ENCODE measurements at regions not wholly inside any gene's neighbourhood (a gene's known extent, or its start where the extent isn't known, plus 50 kb on each side); places are given as distances from the start of the nearest gene placed in this dataset.

DNA sequence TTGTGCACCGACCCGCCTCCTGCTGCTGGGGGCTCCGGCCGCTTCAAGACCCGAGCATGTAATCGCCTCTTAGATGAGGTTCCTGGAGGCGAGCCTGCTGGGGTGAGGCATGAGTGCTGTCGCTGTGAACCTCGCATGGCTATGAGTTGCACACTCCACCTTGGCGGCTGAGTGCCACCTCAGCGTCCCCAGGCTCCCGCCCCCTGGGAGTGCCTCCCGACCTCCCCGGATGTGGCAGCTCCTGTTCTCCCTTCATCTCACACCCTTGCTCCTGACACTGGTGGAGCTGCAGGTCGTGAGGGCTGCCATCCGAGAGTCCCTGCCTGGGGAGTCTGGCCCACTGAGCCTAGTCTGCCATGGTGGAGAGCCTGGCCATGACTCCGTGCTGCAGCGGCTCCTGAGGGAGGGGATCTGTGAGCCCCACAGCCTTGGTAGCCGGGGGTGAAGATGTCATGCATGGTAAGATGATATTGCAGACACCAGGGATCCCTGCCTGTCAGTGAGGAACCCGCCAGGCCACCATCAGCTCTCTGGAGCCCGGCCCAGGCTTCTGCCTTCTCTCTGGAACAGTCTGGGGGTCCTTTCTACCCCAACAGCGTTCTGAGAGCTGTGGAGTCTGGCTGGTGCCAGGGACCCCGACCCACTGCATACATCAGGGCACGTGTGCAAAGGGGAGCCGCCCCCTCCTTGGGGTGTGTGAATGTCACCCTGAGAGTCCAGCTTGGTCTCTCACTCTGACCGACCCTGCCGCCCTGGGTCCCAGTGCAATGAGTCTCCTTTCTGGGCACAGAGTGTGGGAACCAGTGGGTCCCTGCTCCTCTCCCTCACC, 61.6 kb upstream of the HS6ST1 start:
- DNase-seq (ENCODE audit: low read depth): no peak

DNA sequence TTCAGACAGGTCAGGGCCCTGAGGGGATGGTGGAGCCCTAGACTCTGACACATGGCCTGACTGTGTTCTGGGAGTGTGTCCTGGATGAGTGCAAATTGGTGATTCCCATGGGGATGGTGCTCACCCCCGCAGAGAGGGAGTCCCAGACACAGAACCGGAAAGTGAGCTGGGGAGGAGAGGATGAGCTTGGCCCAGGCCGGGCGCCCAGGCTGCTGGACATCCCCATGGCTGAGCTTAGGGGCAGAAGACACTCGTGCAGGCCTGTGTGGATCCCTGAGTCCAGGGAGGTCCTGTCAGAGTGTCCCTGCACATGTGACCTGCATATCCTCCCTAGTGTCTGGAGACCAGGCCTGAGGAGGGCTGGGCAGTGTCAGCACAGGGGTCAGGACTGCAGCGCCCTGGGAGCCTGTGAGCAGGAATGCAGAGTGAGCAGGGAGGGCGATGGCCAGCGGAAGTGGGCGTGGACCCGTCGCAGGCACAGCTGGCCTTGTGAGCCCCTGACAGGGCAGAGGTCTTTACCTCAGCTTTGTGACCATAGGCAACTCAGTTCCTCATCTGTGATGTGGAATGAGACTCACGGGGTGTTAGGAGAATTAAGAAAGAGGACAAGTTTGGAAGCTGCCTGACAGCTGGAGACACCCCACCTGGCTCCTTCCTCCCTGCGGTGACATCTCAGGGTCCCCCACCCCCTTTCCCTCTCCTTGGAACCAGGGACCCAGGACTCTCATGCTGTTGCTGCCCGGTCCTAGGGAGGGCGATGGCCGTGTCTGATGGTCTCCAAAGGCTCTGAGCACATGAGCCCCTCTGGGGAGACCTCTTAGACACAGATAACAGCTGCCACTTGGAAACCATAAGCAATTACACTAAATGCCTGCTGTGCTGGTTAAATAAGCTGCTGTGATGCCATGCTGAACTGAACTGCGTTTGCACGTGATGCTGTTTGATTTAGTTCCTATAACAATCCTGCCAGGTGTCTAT, 62.6 kb upstream of the HS6ST1 start:
- no peak for DNase-seq (ENCODE audit: low read depth)

DNA sequence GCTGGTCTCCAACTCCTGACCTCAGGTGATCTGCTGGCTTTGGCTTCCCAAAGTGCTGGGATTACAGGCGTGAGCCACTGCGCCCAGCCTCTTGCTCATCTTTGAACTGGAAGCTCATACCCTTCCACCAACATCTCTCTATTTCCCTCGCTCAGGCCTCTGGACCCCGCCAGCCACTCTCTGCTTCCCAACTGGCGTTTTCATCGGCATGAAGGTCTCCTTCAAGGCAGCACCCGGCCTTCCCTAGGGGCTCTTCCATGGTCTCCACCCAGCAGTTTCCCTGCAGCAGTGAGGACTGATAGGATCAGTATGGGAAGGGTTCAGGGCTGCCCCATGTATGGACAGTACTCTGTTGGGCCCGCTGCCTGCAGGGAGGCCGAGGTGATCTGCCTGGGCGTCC, 65.8 kb upstream of the HS6ST1 start:
- DNase-seq (ENCODE audit: low read depth): no peak

DNA sequence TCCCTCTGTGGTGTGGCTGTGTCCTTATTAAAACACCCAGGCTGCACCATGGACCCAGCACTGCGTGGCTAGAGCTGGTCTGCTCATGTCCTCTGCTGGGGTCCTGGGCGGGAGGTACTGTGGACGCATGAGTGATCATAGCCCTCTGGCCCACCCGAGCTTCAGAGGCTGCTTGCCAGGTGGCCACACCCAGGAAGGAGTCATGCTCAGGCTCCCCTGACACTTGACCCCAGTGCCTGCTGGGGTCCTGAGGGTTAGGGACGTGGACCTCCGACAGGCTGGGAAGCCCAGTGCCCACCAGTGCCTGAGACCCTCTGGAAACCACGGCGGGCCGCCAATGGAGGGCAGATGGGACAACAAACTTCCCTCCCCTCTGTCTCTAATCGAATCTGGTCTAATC, 66.3 kb upstream of the HS6ST1 start:
- DNase-seq (ENCODE audit: low read depth): no peak

DNA sequence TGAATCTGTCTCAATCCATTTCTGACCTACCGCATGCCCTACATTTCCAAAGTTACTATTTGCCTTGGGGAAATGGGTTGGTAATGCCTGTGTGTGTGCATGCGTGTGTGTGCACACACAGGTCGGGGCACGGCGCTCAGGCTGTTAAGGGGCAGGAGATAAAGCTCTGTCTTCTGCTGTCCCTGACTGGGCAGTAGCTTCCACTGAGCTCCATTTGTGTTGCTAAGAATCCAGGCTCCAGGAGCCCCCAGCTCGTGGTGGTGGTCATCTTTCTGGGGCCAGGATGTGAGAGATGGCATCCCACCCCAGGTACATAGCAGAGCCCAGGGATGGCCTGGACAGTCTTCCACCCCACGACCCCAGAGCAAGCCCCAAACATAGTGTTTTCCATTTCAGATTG, 66.7 kb upstream of the HS6ST1 start:
- DNase-seq (ENCODE audit: low read depth): no peak

DNA sequence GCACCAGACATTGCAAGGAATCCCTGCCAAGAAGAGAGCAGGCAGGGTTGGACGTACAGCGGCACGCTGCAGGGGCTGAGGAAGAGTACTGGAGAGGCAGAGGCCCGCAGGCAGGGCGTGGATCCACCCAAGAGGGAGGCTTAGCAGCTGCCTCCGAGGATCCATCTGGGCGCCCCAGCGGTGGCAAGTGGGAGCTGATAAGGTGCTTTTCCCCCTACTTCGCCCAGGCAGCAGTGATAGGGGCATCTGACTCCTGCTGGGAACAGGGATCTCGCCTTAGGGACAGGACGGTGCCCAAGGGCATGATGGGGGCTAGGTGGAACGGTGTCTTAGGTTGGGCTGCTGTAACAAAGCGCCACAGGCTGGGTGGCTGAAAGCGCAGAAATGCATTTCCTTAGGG, 67.4 kb upstream of the HS6ST1 start:
- no peak for DNase-seq (ENCODE audit: low read depth)

DNA sequence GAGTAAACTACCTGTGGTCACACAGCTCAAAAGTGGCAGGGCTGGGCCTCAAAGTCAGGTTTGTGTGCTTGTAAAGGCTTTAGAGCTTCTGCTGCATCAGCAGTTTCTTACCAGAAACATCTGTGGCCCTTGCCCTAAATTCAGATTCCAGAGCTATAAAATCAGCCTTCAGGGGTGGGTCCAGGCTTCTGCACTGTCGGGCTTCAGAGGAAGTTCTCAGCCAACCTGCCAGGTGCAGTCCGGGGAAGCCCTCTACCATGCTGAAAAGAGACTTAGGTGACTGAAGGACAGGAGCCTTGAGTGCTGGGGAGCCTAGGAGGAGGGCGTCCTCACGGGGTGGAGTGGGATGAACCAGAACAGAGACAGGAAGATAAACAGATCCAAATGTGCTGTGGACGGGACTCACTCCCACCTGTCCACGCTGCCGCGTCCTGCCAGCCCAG, 69.9 kb upstream of the HS6ST1 start:
- no peak for DNase-seq (ENCODE audit: low read depth)

DNA sequence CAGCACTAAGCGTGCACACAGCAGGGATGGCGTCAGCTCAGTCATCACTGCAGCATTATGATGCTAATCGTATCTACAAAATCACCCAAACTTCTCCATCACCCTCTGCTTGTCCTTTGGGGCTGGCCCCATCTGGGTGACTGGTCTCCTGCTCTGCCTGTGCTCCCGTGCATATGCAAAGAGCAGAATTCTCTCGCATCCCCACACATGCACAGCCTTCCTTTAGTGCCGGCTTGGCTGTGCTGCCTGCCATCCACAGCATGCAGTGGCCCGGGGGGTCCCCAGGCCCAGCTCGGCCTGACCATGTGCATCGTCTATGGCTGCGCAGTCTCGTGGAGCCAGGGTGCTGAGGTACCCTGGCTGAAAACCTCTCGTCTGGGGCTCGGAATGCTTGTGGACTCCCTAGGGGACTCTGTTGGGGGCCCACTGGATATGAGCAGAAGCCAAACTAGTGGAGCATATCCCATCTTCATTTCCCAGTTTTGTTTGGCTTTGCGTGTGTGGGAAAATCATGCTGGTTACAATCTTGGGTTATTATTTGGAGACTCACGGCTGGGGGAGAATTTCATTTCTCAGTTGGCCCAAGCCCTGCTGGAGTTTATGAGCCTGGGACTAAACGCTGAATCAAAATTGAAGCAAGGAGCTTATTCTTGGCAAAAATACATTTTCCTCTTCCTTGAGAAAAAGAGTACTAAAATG, 70.9 kb upstream of the HS6ST1 start:
- no peak for DNase-seq (ENCODE audit: low read depth)

DNA sequence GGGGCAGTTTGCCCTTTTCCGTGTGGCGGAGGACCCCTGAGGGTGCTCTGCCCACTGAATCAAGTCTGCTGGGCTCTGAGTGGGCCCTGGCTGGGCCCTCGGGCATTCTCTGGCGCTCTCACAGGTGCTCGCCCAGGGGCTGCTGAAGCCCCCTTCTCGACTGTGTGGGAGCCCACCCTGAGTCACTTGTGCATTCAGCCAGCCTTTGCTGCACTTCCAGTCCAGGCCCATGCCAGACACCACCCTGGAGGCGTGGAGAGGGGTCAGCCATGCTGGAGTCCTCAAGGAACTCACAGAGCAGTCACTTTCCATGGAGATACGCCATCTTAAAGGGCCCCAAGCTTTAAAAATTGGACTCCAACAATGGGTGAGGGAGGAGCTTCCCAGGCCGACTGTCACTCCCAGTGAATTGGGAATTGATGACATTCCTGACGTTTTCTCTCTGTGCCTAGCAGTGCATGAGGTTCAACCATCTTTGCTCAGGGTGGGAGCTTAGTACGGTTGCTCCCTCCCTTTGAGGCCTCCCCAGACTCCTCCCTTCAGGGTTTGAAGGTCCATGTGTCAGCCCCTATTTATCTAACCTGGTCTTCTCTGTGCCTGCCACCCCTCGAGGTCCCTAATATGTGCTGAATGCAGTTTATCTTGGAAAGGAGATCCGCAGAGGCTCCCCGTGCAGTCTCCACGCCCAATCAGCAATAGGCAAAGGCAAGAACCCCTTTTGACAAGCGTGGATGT, 71.8 kb upstream of the HS6ST1 start:
- no peak for DNase-seq (ENCODE audit: low read depth)

DNA sequence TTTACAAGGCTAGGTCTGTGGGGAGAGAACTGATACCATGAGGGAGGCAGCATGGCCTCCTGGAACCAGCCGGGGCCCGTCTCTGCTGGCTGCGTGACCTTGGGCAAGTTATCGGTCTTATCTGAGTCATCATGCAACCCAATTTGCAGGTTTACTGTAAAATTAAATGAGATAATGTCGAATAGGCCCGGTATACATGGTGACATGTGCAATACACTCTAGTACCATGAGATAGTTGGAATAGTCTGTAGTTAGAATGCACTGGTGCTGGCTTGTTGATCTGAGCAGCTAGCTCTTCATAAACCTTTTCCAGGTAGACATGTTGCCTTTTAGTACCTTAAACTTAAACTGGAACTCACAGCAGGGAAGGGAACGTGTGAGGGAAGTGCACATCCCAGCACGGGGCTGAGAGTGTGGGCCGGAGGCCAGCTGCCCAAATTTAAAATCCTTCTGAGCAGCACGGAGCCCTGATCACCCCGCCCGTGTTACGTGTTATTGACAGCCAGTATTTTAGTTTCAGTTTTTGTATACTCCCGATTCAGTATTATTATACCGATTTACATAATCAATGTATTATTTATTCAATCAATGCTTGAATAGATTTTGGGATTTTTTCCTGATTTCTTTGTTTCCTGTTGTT, 72.4 kb upstream of the HS6ST1 start:
- no peak for DNase-seq (ENCODE audit: low read depth)

DNA sequence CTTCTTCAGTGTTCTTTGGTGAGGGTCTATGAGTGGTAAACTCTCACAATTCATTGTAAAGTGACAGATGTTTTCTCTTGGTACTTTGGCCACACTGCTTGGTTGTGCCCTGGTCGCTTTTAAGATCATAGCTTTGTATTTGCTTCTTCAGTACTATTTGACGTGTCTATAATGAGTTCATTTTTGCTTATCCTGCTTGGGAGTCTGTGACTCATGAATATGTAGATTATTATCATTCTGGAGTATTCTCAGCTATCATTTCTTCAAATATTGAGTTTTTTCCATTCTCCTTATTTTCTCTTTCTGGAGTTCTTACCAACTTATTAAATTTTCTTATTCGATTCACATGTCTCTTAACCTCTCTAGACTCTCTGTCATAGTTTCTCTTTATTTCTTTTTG, 73.0 kb upstream of the HS6ST1 start:
- no peak for DNase-seq (ENCODE audit: low read depth)

DNA sequence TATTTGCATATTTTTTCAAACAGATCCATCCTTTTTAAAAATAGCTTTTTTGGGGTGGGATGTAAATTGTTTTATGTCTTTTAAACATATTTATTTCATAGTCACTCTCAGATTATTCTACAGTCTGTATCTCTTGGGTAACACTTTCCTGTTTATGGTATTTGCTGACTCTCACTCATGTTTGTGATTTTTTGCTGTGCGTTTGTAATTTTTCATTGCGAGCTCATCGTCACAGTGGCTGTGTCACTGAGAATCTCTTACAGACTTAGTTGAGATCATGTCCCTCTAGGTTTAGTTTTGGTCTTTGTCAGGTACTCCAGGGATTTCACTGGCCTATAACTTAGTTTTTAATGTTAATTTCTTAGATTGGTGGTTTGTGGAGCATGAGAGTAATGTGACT, 73.5 kb upstream of the HS6ST1 start:
- DNase-seq (ENCODE audit: low read depth): no peak

DNA sequence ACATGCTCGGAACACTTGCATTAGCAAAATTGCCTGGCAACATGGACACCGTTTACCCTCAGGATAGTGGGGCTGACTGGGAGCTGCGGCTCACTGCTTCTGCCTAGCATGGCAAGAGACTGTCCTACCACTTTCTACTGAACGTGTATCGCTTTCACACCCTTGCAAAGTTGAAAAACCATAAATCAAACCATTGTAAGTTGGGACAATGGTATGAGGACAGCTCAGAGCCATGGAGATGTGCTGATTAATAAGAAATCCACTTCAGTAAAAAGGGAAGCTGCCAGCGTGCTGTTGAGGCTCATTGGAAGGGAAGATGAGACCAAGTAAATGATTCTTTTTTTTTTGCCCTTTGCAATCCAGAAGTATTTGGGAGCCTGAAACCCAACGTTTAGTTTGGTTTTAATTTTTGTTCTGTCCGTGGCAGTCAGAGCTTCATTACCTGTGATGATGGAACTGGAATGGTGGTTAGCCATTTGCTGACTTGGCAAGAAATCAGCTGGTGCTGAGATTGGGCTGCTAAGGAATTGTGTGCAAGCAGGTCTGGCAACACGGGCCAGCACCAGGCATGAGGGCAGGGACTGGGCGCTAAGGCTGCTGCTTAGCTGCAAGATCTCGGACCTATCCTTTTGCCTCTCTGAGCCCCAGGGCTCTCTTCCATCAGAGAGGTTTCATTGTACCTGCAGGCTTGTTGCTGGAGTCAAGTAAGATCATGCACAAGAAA, 75.5 kb upstream of the HS6ST1 start:
- no peak for DNase-seq (ENCODE audit: low read depth)

DNA sequence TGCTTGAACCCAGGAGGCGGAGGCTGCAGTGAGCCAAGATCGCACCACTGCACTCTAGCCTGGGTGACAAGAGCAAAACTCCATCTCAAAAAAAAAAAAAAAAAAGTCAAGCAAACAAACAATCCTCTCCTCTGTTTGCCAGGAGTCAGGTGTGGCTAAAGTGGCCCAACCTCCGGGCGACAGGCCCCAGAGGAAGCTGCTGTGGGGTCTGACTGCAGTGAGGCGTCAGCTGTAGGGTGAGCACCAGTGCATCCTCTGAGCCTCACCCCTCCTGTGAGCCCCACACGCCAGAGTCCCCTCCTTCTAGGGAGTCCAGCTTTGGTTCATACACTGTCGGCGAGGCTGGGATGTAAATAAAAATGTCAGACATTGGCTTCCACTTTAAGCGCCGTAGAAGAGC, 76.5 kb upstream of the HS6ST1 start:
- DNase-seq (ENCODE audit: low read depth): no peak

DNA sequence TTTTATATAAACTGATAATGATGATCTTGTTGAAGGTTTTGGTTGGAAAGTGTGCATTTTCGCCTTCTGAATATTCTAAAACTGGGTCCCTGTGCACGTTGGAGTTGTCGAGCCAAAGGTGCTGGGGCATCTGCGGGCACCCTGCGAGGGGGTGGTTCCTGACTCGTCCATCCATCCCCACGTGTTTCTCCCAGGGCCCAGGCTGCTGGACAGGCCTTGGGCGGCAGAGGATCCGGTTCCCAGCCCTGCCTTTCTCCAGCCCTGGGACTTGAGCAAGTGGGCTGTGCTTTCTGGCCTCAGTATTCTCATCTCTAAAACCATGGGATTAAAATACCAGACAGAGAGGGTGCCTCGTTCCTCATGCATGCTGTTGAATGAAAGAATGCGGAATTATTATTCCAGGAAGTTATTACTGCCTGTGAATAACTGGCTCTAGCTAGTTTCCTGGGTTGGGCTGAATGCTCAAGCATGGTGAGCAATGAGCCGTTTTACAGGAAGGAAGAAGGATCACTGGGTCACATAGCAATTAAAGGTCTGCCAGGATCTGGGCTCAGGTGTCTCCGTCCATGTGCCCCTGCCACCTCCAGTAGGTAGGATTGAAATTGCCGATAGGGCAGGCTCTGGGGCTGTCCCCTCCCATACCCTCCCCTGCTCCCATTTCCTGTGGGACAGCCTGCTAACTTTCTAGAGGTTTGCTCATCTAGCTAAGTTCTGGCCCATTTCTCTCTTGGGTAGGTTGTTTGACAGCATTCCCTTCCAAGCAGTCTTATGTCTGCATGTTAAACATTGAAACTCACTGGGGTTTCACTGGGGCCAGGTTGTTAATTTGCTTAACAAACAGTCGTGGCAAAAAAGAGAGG, 77.2 kb upstream of the HS6ST1 start:
- DNase-seq (ENCODE audit: low read depth): no peak

DNA sequence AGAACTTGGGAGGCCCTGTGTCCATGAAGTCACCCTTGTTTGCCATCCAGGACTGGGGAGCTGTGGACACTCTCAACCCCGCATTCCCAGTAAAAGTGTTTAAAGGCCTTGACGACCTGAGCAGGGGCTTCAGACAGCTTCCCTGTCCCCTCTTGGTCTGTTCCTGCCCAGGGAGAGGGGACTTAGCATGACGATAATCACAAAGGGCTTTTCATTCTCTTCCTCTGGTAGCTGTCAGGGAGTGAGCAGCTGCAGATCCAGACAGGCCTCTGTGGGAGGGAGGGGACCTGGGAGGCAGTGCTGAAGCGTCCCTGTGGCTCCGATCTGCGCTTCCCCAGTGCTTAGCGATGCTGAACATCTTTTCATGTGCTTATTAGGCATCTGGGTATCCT, 77.8 kb upstream of the HS6ST1 start:
- DNase-seq (ENCODE audit: low read depth): no peak

DNA sequence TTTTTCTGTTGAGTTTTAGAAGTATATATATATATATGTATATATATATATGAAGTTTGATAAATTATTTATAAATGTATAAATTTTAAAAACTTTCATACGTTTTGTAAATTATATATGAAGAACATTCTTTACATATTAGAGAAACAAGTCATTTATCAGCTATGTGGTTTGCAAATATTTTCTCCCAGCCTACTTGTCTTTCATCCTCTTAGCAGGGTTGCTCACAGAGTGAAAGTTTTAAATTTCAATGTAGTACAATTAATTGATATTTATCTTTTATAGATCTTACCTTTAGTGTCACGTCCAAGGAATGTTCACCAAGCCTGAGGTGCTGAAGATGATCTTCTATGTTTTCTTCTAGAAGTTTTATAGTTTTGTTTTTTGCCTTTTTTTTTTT, 78.3 kb upstream of the HS6ST1 start:
- no peak for DNase-seq (ENCODE audit: low read depth)

DNA sequence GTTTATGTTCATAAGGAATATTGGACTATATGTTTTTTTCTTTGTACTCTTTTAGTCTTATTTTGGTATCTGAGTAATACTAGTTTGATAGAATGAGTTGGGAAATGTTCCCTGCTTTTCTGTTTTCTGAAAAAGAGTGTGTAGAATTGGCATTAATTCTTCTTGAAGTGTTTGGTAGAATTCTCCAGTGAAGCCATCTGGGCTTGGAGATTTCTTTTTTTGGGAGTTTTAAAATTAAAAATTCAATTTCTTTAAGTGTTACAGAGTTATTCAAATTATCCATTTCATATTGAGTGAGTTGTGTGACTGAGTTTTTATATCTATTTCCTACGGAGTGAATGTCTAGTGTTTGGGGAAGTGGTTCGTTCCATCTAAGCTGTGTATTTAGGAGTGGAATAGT, 80.6 kb upstream of the HS6ST1 start:
- DNase-seq (ENCODE audit: low read depth): no peak

DNA sequence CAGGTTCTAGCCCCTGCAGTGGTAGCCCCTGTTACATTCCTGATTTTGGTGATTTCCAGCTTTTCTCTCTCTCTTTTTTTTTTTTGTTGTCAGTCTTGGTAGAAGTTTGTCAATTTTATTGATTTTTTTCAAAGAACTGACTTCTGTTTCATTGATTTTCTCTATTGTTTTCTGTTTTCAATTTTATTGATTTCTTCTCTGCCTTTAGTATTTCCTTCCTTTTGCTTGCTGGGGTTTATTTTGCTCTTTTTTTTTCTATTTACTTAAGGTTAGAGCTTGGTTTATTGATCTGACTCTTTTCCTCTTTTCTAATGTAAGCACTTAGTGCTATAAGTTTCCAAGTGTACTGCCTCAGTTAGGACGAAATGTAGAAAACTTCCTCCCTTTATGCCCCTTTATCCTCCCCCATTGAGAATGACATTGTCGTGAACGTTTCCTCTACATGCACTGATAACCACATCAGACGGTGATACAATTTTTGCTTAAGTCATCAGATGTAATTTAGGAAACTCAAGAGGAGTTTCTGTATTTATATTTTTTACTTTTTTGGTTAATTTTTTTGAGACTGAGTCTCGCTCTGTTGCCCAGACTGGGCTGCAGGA, 81.1 kb upstream of the HS6ST1 start:
- no peak for DNase-seq (ENCODE audit: low read depth)
